ENCODE measurements at regions not wholly inside any gene's neighbourhood (a gene's known extent, or its start where the extent isn't known, plus 50 kb on each side); places are given as distances from the start of the nearest gene placed in this dataset.

DNA sequence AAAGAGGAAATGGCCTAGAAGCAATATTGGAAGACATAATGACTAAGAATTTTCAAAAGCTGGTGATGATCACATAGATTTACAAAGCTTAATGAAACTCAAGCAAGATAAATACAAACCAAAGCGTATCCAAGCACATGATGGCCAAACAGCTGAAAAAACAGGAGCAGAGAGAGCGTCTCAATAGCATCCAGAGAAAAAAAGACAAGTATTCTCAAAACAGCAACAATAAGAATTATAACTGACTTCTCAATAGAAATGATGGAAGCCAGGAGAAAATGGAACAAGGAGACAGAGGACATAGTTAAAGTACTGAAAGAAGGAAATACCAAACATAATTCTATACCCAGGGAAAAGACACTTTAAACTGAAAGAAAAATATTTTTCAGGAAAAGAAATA, 437.2 kb upstream of the TNP1 start:
- H3K9me3 Mint-ChIP-seq = peaks cover 6% of the 10 kb centered on the region
- no peaks in the 10 kb centered on the region for H3K4me1 Mint-ChIP-seq
- H3K27ac Mint-ChIP-seq (ENCODE audit: low read depth) = no peak overlapping the region

DNA sequence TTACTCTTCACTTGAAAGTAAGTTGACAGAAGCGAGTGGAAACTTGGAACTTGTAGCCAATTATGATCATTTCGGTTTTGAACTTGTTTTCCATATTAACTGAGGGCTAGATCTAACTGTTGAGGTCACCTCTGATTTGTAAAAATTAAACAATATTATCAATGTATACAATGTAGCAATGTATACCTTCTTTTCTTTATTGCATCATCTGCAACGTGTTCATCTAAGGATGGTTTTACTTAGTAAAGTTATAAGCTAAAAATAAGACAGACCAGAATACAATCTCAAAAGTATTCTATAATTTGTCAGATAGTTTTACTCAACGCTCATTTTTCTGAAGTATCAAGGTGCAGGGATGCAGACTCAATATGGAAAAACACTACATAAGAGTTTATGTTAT, 435.0 kb upstream of the TNP1 start:
- Mint-ChIP-seq H3K27me3 (peaks cover 8% of the 10 kb centered on the region), H3K36me3 (ENCODE audit: insufficient read depth) (peaks cover 2% of the 10 kb centered on the region), H3K4me1 (no peaks in the 10 kb centered on the region), H3K4me3 (no peak overlapping the region), H3K27ac (ENCODE audit: low read depth) (no peak overlapping the region), H3K9me3 (peaks cover 6% of the 10 kb centered on the region)
- no peak for DNase-seq (ENCODE audit: low spot score in 2 of 2)
- ATAC-seq (replicated peaks; ENCODE audit: extremely low read depth, poor library complexity, severe bottlenecking) = no peak

More for the DNA sequence above, 437.2 kb upstream of the TNP1 start:
- peaks cover under 1% of the 10 kb centered on the region for H3K36me3 Mint-ChIP-seq (ENCODE audit: insufficient read depth)
- no peak for ATAC-seq (replicated peaks; ENCODE audit: extremely low read depth, poor library complexity, severe bottlenecking)
- peaks cover 8% of the 10 kb centered on the region for H3K27me3 Mint-ChIP-seq
- no peak for DNase-seq (ENCODE audit: low spot score in 2 of 2)
- H3K4me3 Mint-ChIP-seq = no peak overlapping the region

DNA sequence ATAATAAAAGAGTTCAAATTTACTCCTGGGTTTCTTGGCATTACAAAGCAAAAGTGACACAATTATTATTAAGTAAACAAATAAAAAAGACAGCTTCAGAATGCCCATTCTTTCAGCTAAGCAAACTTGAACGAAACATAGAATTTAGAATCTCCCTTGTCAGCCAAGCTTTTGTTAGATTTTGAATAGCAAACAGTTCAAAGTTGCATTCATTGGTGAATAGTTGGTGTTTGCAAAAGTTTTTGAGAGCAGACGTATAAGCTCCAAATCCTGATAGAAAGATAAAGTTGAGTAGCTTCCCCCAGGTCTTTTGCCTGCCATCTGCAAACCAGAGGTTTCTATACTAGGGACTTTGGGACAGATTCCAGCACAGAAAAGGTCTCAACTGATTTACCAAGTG, 434.3 kb upstream of the TNP1 start:
- Mint-ChIP-seq H3K4me1 (no peaks in the 10 kb centered on the region), H3K27ac (ENCODE audit: low read depth) (no peak overlapping the region), H3K36me3 (ENCODE audit: insufficient read depth) (peaks cover 2% of the 10 kb centered on the region), H3K27me3 (peaks cover 8% of the 10 kb centered on the region), H3K4me3 (no peak overlapping the region), H3K9me3 (peaks cover 6% of the 10 kb centered on the region)
- no peak for DNase-seq (ENCODE audit: low spot score in 2 of 2)
- ATAC-seq (replicated peaks; ENCODE audit: extremely low read depth, poor library complexity, severe bottlenecking) = no peak

DNA sequence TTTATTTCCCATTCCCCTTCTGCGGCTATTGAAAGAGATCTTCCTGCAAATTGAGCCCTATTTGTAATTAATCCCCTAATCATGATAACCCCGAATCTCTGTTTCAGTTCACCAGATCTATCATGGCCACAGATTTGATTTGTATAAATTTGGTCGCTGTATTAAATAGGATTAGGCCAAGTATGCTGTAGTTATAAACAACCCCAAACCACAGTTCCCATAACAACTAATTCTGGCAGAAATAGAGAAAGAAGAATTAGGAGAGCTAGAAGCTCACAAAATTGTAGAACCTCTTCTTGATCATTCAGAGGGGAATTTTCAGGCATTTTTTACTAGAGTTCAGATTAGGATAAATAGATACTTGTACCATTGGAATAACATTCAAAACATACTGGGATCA, 433.7 kb upstream of the TNP1 start:
- ATAC-seq (replicated peaks; ENCODE audit: extremely low read depth, poor library complexity, severe bottlenecking) (no peak), DNase-seq (ENCODE audit: low spot score in 2 of 2) (no peak)
- H3K27ac Mint-ChIP-seq (ENCODE audit: low read depth) = no peak overlapping the region
- no peaks in the 10 kb centered on the region for H3K4me1 Mint-ChIP-seq
- H3K27me3 Mint-ChIP-seq = peaks cover 8% of the 10 kb centered on the region
- no peak overlapping the region for H3K4me3 Mint-ChIP-seq
- peaks cover 6% of the 10 kb centered on the region for H3K9me3 Mint-ChIP-seq
- peaks cover 2% of the 10 kb centered on the region for H3K36me3 Mint-ChIP-seq (ENCODE audit: insufficient read depth)

GRCh38 chr2:217293046-217293445, 433.2 kb upstream of the TNP1 start:
- ATAC-seq (replicated peaks; ENCODE audit: extremely low read depth, poor library complexity, severe bottlenecking) (no peak), DNase-seq (ENCODE audit: low spot score in 2 of 2) (no peak)
- peaks cover 6% of the 10 kb centered on the region for H3K9me3 Mint-ChIP-seq
- no peaks in the 10 kb centered on the region for H3K4me1 Mint-ChIP-seq
- H3K27me3 Mint-ChIP-seq = peaks cover 8% of the 10 kb centered on the region
- no peak overlapping the region for H3K4me3 Mint-ChIP-seq
- peaks cover 2% of the 10 kb centered on the region for H3K36me3 Mint-ChIP-seq (ENCODE audit: insufficient read depth)
- no peak overlapping the region for H3K27ac Mint-ChIP-seq (ENCODE audit: low read depth)

DNA sequence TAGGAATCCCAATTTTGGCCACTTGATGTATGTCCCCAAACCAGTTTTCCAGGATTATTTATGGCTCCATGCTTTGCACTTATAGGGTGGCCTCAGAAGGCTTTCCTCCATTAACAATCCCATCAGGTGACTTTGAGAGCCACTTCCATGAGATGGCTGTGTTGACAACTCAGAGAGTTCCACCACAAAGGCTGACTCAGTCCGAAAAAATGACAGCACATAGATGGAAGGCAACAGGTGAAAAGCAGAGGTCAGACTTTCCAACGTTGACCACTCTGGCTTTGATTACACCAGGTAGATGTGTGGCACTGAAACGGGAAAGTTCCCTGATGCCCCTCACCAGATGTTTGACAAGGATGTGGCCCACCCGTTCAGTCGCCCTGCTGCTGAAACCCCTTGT, 431.4 kb upstream of the TNP1 start:
- DNase-seq (ENCODE audit: low spot score in 2 of 2) (no peak), ATAC-seq (replicated peaks; ENCODE audit: extremely low read depth, poor library complexity, severe bottlenecking) (no peak)
- H3K9me3 Mint-ChIP-seq = peaks cover 5% of the 10 kb centered on the region
- H3K27ac Mint-ChIP-seq (ENCODE audit: low read depth) = no peak overlapping the region
- no peaks in the 10 kb centered on the region for H3K4me1 Mint-ChIP-seq
- peaks cover 8% of the 10 kb centered on the region for H3K27me3 Mint-ChIP-seq
- no peak overlapping the region for H3K4me3 Mint-ChIP-seq
- peaks cover 2% of the 10 kb centered on the region for H3K36me3 Mint-ChIP-seq (ENCODE audit: insufficient read depth)

GRCh38 chr2:217290467-217290866, 430.6 kb upstream of the TNP1 start:
- H3K9me3 Mint-ChIP-seq = peaks cover 5% of the 10 kb centered on the region

GRCh38 chr2:217289907-217290280, 430.0 kb upstream of the TNP1 start:
- no peak overlapping the region for H3K4me3 Mint-ChIP-seq
- peaks cover 2% of the 10 kb centered on the region for H3K36me3 Mint-ChIP-seq (ENCODE audit: insufficient read depth)
- DNase-seq (ENCODE audit: low spot score in 2 of 2) (no peak), ATAC-seq (replicated peaks; ENCODE audit: extremely low read depth, poor library complexity, severe bottlenecking) (no peak)
- peaks cover 8% of the 10 kb centered on the region for H3K27me3 Mint-ChIP-seq
- H3K4me1 Mint-ChIP-seq = no peaks in the 10 kb centered on the region
- peaks cover 5% of the 10 kb centered on the region for H3K9me3 Mint-ChIP-seq
- no peak overlapping the region for H3K27ac Mint-ChIP-seq (ENCODE audit: low read depth)

More at GRCh38 chr2:217290467-217290866, 430.6 kb upstream of the TNP1 start:
- peaks cover 2% of the 10 kb centered on the region for H3K36me3 Mint-ChIP-seq (ENCODE audit: insufficient read depth)
- no peak for ATAC-seq (replicated peaks; ENCODE audit: extremely low read depth, poor library complexity, severe bottlenecking)
- no peak overlapping the region for H3K27ac Mint-ChIP-seq (ENCODE audit: low read depth)
- no peaks in the 10 kb centered on the region for H3K4me1 Mint-ChIP-seq
- no peak overlapping the region for H3K4me3 Mint-ChIP-seq
- no peak for DNase-seq (ENCODE audit: low spot score in 2 of 2)
- peaks cover 8% of the 10 kb centered on the region for H3K27me3 Mint-ChIP-seq

GRCh38 chr2:217289177-217289906, 429.5 kb upstream of the TNP1 start:
- Mint-ChIP-seq H3K36me3 (ENCODE audit: insufficient read depth) (peaks cover 2% of the 10 kb centered on the region), H3K27ac (ENCODE audit: low read depth) (no peak overlapping the region), H3K4me1 (no peaks in the 10 kb centered on the region), H3K9me3 (peaks cover 5% of the 10 kb centered on the region), H3K4me3 (no peak overlapping the region), H3K27me3 (peaks cover 8% of the 10 kb centered on the region)
- ATAC-seq (replicated peaks; ENCODE audit: extremely low read depth, poor library complexity, severe bottlenecking) (no peak), DNase-seq (ENCODE audit: low spot score in 2 of 2) (no peak)

DNA sequence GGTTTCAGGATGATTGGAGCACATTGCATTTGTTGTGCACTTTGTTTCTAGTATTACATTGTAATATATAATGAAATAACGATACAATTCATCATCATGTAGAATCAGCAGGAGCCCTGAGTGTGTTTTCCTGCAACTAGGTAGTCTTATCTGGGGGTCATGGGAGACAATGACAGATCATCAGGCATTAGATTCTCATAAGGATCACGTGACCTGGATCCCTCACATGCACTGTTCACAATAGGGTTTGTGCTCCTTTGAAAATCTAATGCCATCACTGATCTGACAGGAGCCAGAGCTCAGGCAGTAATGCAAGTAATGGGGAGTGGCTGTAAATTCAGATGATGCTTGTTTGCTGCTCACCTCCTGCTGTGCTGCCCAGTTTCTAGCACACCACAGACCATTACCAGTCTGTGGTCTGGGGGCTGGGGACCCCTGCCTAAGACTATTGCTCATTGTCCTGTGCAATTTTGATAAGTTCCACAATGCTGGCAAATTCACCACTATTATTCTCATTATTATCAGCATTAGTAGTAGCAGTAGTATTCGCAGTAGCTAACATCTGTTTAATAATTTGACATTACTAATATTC, 428.7 kb upstream of the TNP1 start:
- Mint-ChIP-seq H3K27me3 (peaks cover 8% of the 10 kb centered on the region), H3K27ac (ENCODE audit: low read depth) (no peak overlapping the region), H3K9me3 (peaks cover 5% of the 10 kb centered on the region), H3K36me3 (ENCODE audit: insufficient read depth) (peaks cover 2% of the 10 kb centered on the region), H3K4me3 (no peak overlapping the region), H3K4me1 (no peaks in the 10 kb centered on the region)
- no peak for DNase-seq (ENCODE audit: low spot score in 2 of 2)
- ATAC-seq (replicated peaks; ENCODE audit: extremely low read depth, poor library complexity, severe bottlenecking) = no peak

- no peak for DNase-seq (ENCODE audit: low spot score in 2 of 2)
- Mint-ChIP-seq H3K27ac (ENCODE audit: low read depth) (no peak overlapping the region), H3K4me3 (no peak overlapping the region), H3K9me3 (peaks cover 5% of the 10 kb centered on the region), H3K36me3 (ENCODE audit: insufficient read depth) (no peaks in the 10 kb centered on the region), H3K27me3 (no peaks in the 10 kb centered on the region), H3K4me1 (no peaks in the 10 kb centered on the region)
- ATAC-seq (replicated peaks; ENCODE audit: extremely low read depth, poor library complexity, severe bottlenecking) = no peak
Measured at GRCh38 chr2:217286833-217287232, 427.0 kb upstream of the TNP1 start.

DNA sequence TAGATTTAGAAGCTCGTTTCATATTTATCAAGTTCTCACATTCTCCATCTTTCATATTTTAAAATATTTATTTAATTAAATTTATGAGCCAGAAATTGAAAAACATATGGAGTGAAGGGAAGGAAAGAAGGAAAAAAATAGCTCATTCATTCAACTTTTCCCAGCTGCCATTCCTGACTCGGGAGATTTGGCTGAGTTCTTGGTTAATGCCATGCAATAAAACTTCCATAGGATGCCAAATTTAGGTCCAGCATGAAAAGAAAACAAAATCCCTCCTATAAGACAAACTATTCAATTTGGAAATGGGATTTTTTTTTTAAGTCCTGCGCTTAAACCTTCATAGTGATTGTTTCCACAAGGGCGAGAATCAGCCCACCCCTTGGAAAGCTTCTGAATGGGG, 426.1 kb upstream of the TNP1 start:
- H3K9me3 Mint-ChIP-seq = peaks cover 5% of the 10 kb centered on the region
- no peaks in the 10 kb centered on the region for H3K36me3 Mint-ChIP-seq (ENCODE audit: insufficient read depth)
- H3K27ac Mint-ChIP-seq (ENCODE audit: low read depth) = no peak overlapping the region
- no peaks in the 10 kb centered on the region for H3K4me1 Mint-ChIP-seq
- H3K27me3 Mint-ChIP-seq = no peaks in the 10 kb centered on the region
- DNase-seq (ENCODE audit: low spot score in 2 of 2) (no peak), ATAC-seq (replicated peaks; ENCODE audit: extremely low read depth, poor library complexity, severe bottlenecking) (no peak)
- no peak overlapping the region for H3K4me3 Mint-ChIP-seq

DNA sequence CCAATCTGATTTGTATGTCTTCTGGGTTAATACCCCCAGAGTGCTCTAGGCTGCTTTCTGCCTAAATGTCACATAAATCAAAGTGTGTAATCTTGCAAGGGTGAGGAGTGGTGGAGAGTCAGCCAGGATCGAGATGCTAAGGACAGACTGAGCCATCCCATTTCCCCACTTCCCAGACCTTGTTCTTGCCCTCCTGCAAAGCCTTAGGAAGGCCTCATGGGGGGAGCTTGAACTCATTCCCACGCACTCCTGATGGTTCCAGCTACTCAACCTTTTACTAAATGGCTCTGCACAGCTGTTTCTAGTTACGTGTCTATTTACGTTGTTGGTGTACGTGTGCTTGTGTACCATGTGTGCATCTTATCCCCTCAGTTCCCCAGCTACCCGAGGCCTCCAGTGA, 423.6 kb upstream of the TNP1 start:
- no peak for ATAC-seq (replicated peaks; ENCODE audit: extremely low read depth, poor library complexity, severe bottlenecking)

More for the DNA sequence above, 423.6 kb upstream of the TNP1 start:
- no peak overlapping the region for H3K4me3 Mint-ChIP-seq
- peaks cover 5% of the 10 kb centered on the region for H3K9me3 Mint-ChIP-seq
- no peak overlapping the region for H3K27ac Mint-ChIP-seq (ENCODE audit: low read depth)
- H3K27me3 Mint-ChIP-seq = no peaks in the 10 kb centered on the region
- H3K4me1 Mint-ChIP-seq = no peaks in the 10 kb centered on the region
- DNase-seq (ENCODE audit: low spot score in 2 of 2) = no peak
- no peaks in the 10 kb centered on the region for H3K36me3 Mint-ChIP-seq (ENCODE audit: insufficient read depth)
